HepG2 (cell line): ENCODE measurements at regions not wholly inside any gene's neighbourhood (a gene's known extent, or its start where the extent isn't known, plus 50 kb on each side); places are given as distances from the start of the nearest gene placed in this dataset.

Experiments used
- ATAC-seq: fragments of 200-7000 bp; cut with Tn5 transposase; 3 replicates; pipeline ENCODE4 v1.9.1; 2020; ENCODE audit warnings: mild to moderate bottlenecking, moderate library complexity
- BruUV-seq: library from RNA; stranded (reverse); fragments of 400-500 nt; replicated peaks from 2 replicates; lab custom pipeline; 2021; lab: Mats Ljungman, UMichigan
- CTCF ChIA-PET: fragments of 300-600 bp; formaldehyde crosslinking; extraction: SDS; loops from one replicate; lab custom pipeline; 2021; ENCODE audit warnings: low total read pairs, inconsistent platforms, low intra/inter-chr PET ratio; lab: Yijun Ruan, JAX
- POLR2A ChIA-PET: fragments of 350-600 bp; sonication (Branson Sonifier 250); formaldehyde crosslinking; loops from one replicate; lab custom pipeline; 2020; ENCODE audit warnings: antibody characterized with exemption, inconsistent platforms; lab: Yijun Ruan, JAX
- DNase-seq: peaks from one replicate; pipeline ENCODE4 v3.0.0-alpha.2; 2015; ENCODE audit warnings: low spot score
- FAIRE-seq: peaks from 3 replicates; lab custom pipeline; 2011; peaks lifted over from hg19 to GRCh38; lab: Jason Lieb, UNC
- H2AFZ ChIP-seq: one replicate; pipeline ENCODE4 v1.6.1; 2011; ENCODE audit warnings: low read length, inconsistent platforms
- H3K27ac ChIP-seq: fragments of 300-600 bp; 3 replicates; pipeline ENCODE4 v1.8.0; 2011; ENCODE audit warnings: mixed run types, mild to moderate bottlenecking, mixed read lengths, low read length, inconsistent platforms; ENCODE audit not compliant: insufficient read depth; ENCODE audit errors: extremely low read length
- H3K27me3 ChIP-seq, 2 experiments: fragments of 200-600 bp in 1 of 2; 2 replicates in 1 of 2; 3 replicates in 1 of 2; pipeline versions ENCODE4 v1.6.0 to v1.8.0; 2011; ENCODE audit warnings: low read length in 2 of 2, mild to moderate bottlenecking in 2 of 2, moderate library complexity in 2 of 2, inconsistent platforms in 1 of 2; ENCODE audit not compliant: insufficient read depth in 2 of 2, control insufficient read depth in 1 of 2
- H3K36me3 ChIP-seq, 2 experiments: fragments of 200-600 bp in 1 of 2; replicated peaks in 1 of 2; 2 replicates in 1 of 2; 3 replicates in 1 of 2; pipeline versions ENCODE4 v1.5.1 to v1.8.0; 2011; ENCODE audit warnings: low read length in 2 of 2, inconsistent platforms in 1 of 2; ENCODE audit not compliant: insufficient read depth in 2 of 2, control insufficient read depth in 1 of 2
- H3K4me1 ChIP-seq: 2 replicates; pipeline ENCODE4 v1.5.1; 2012; ENCODE audit warnings: low read length, inconsistent platforms; ENCODE audit not compliant: insufficient read depth
- H3K4me2 ChIP-seq: 2 replicates; pipeline ENCODE4 v1.6.0; 2011; ENCODE audit warnings: low read depth, low read length, inconsistent platforms
- H3K4me3 ChIP-seq, 3 experiments: fragments of 200-600 bp in 1 of 3; sonication (generic), shearing (Covaris generic) in 1 of 3; replicated peaks in 1 of 3; 2 replicates each; pipeline ENCODE4 v1.5.1; 2011 to 2016; ENCODE audit warnings: low read length in 3 of 3, inconsistent platforms in 2 of 3, low read depth in 2 of 3, mild to moderate bottlenecking in 2 of 3, control low read depth in 1 of 3, mixed read lengths in 1 of 3; ENCODE audit not compliant: insufficient read depth in 1 of 3
- H3K79me2 ChIP-seq: one replicate; pipeline ENCODE4 v1.6.1; 2011; ENCODE audit warnings: low read length, inconsistent platforms; ENCODE audit not compliant: insufficient read depth
- H3K9ac ChIP-seq: 2 replicates; pipeline ENCODE4 v1.6.0; 2011; ENCODE audit warnings: mild to moderate bottlenecking, low read depth, low read length, inconsistent platforms; ENCODE audit not compliant: insufficient read depth
- H3K9me3 ChIP-seq: 2 replicates; pipeline ENCODE4 v1.5.1; 2012; ENCODE audit warnings: mild to moderate bottlenecking, low read length
- H4K20me1 ChIP-seq: 2 replicates; pipeline ENCODE4 v1.6.0; 2011; ENCODE audit warnings: inconsistent platforms, mild to moderate bottlenecking, low read length, moderate library complexity; ENCODE audit not compliant: insufficient read depth
- ATAD3A ChIP-seq: sonication (generic); formaldehyde crosslinking; IDR thresholded peaks from 2 replicates; pipeline ENCODE4 v1.4.0; 2020; ENCODE audit warnings: missing genetic modification reagents
- CEBPG ChIP-seq: IDR thresholded peaks from 2 replicates; pipeline ENCODE4 v1.6.1; 2016
- HNF4G ChIP-seq, 2 experiments: sonication (generic) in 1 of 2; formaldehyde crosslinking in 1 of 2; IDR thresholded peaks; 2 replicates each; pipeline versions ENCODE4 v1.4.0 to v1.6.1; 2011 to 2020; ENCODE audit warnings: borderline replicate concordance in 2 of 2, low read depth in 2 of 2, mild to moderate bottlenecking in 2 of 2, low read length in 1 of 2, missing genetic modification reagents in 1 of 2, moderate library complexity in 1 of 2
- MTF2 ChIP-seq: sonication (generic); formaldehyde crosslinking; IDR thresholded peaks from 2 replicates; pipeline ENCODE4 v1.5.0; 2020; ENCODE audit warnings: missing genetic modification reagents, borderline replicate concordance
- NFE2 ChIP-seq: sonication (generic); formaldehyde crosslinking; IDR thresholded peaks from 2 replicates; pipeline ENCODE4 v1.4.0; 2020; ENCODE audit warnings: missing genetic modification reagents
- NFE2L2 ChIP-seq: fragments of 150-350 bp; IDR thresholded peaks from 2 replicates; pipeline ENCODE4 v1.6.1; 2014; ENCODE audit warnings: low read length
- NR2F1 ChIP-seq, 2 experiments: fragments of 450-650 bp in 1 of 2; formaldehyde crosslinking in 1 of 2; IDR thresholded peaks; 2 replicates each; pipeline versions ENCODE4 v1.5.0 to v1.6.1; 2016 to 2020; ENCODE audit warnings: mild to moderate bottlenecking in 1 of 2, missing compliant biosample characterization in 1 of 2, missing genetic modification reagents in 1 of 2, moderate library complexity in 1 of 2
- PRPF4 ChIP-seq: fragments of 200-400 bp; formaldehyde crosslinking; IDR thresholded peaks from 2 replicates; pipeline ENCODE4 v1.6.1; 2016; ENCODE audit warnings: low read length, low read depth; ENCODE audit not compliant: poor library complexity, severe bottlenecking
- RFXAP ChIP-seq: sonication (generic); formaldehyde crosslinking; IDR thresholded peaks from 2 replicates; pipeline ENCODE4 v1.4.0; 2020; ENCODE audit warnings: missing genetic modification reagents, borderline replicate concordance
- SMAD9 ChIP-seq: sonication (generic); formaldehyde crosslinking; IDR thresholded peaks from 2 replicates; pipeline ENCODE4 v1.5.1; 2020; ENCODE audit warnings: mild to moderate bottlenecking, missing genetic modification reagents
- SSRP1 ChIP-seq: IDR thresholded peaks from 2 replicates; pipeline ENCODE4 v1.6.1; 2016; ENCODE audit warnings: control low read depth
- WIZ ChIP-seq: sonication (generic); formaldehyde crosslinking; IDR thresholded peaks from 2 replicates; pipeline ENCODE4 v1.5.1; 2020; ENCODE audit warnings: mild to moderate bottlenecking, missing genetic modification reagents
- ZFAT ChIP-seq: sonication (generic); formaldehyde crosslinking; conservative IDR thresholded peaks from 2 replicates; pipeline ENCODE4 v1.8.1; 2023; ENCODE audit warnings: missing genetic modification reagents, inconsistent platforms
- ZFY ChIP-seq: sonication (generic); formaldehyde crosslinking; IDR thresholded peaks from 2 replicates; pipeline ENCODE4 v1.4.0; 2020; ENCODE audit warnings: missing genetic modification reagents
- ZNF253 ChIP-seq: sonication (generic); formaldehyde crosslinking; IDR thresholded peaks from 2 replicates; pipeline ENCODE4 v1.8.0; 2022; ENCODE audit warnings: mild to moderate bottlenecking, missing genetic modification reagents, borderline replicate concordance
- whole genome bisulfite sequencing: methylation state at CpG from one replicate; pipeline ENCODE4 v1.1.6; 2017; ENCODE audit warnings: low lambda C conversion rate; 5-methylcytosine and 5-hydroxymethylcytosine counted together
- in situ Hi-C: cut with HindIII; loops from 2 replicates; pipeline ENCODE4 v1.10.0; 2017; ENCODE audit warnings: low pct_unique_long_range_greater_than_20kb; ENCODE audit not compliant: extremely low pct_ligation_motif_present
- intact Hi-C: fragments of 100-400 bp; cut with micrococcal nuclease; formaldehyde crosslinking; loops from one replicate; pipeline ENCODE4 v1.10.0; 2022; ENCODE audit not compliant: unreplicated experiment
- TF ChIP-seq, protein P1 (sequence below): sonication (generic); formaldehyde crosslinking; IDR thresholded peaks from 2 replicates; pipeline ENCODE4 v1.8.1; 2022; ENCODE audit warnings: low read depth, mild to moderate bottlenecking, missing genetic modification reagents
- TF ChIP-seq, protein P2 (sequence below): sonication (generic); formaldehyde crosslinking; IDR thresholded peaks from 2 replicates; pipeline ENCODE4 v1.8.0; 2022; ENCODE audit warnings: low read depth, missing genetic modification reagents
- TF ChIP-seq, protein P3 (sequence below): sonication (generic); formaldehyde crosslinking; IDR thresholded peaks from 2 replicates; pipeline ENCODE4 v1.5.0; 2020; ENCODE audit warnings: missing genetic modification reagents

DNA sequence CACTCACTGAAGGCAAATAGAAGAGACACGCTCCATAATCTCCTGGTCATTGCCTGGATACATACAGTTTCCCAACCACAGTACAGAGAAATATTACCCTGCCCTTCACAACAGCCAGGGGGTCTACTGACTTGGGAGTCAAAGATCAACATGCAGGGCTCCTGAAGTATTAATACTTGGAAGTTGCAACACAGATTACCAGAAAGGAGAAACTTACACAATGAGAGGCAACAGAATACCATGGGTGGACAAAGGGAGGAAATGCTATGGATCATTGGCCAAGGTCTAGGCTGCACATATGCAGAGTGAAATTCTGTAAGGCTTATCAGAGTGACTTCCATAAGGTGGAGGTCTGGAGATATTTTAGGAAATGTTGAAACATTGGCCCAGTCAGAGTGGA lies 267.9 kb upstream of the FAT3 start:
- H3K36me3 ChIP-seq = no peaks in the 10 kb centered on the region
- H3K9me3 ChIP-seq = peaks cover 55% of the 10 kb centered on the region
- 0% methylated on average over 1 of the region's 1 CpG for WGBS
- no peak overlapping the region for H3K27ac ChIP-seq
- FAIRE-seq (no peak), ATAC-seq (no peak), DNase-seq (no peak)
- ChIA-PET POLR2A (no interaction called here), CTCF (no interaction called here)
- H3K4me2 ChIP-seq = no peak overlapping the region
- intact Hi-C loops = no loop called here
- H3K4me1 ChIP-seq = no peaks in the 10 kb centered on the region
- no TSS peak for BruUV-seq
- H3K27me3 ChIP-seq = no peaks in the 10 kb centered on the region
- TF ChIP-seq NFE2L2 (no peak), ZFY (no peak), RFXAP (CRISPR knock-in tag) (no peak), WIZ (CRISPR knock-in tag) (no peak), ATAD3A (no peak), NFE2 (CRISPR knock-in tag) (no peak), NR2F1 (CRISPR knock-in tag; IDR thresholded peaks at IDR 0.05) (no peak), SSRP1 (CRISPR knock-in tag) (no peak), PRPF4 (no peak), MTF2 (CRISPR knock-in tag) (no peak), HNF4G (IDR thresholded peaks at IDR 0.05; ENCODE audit: borderline replicate concordance, low read depth, low read length) (no peak), HNF4G (CRISPR knock-in tag; IDR thresholded peaks at IDR 0.05; ENCODE audit: borderline replicate concordance, low read depth) (no peak), ZFAT (CRISPR knock-in tag) (no peak), CEBPG (no peak), ZNF253 (CRISPR knock-in tag) (no peak), SMAD9 (CRISPR knock-in tag) (no peak)
- TF ChIP-seq, protein P1, sequence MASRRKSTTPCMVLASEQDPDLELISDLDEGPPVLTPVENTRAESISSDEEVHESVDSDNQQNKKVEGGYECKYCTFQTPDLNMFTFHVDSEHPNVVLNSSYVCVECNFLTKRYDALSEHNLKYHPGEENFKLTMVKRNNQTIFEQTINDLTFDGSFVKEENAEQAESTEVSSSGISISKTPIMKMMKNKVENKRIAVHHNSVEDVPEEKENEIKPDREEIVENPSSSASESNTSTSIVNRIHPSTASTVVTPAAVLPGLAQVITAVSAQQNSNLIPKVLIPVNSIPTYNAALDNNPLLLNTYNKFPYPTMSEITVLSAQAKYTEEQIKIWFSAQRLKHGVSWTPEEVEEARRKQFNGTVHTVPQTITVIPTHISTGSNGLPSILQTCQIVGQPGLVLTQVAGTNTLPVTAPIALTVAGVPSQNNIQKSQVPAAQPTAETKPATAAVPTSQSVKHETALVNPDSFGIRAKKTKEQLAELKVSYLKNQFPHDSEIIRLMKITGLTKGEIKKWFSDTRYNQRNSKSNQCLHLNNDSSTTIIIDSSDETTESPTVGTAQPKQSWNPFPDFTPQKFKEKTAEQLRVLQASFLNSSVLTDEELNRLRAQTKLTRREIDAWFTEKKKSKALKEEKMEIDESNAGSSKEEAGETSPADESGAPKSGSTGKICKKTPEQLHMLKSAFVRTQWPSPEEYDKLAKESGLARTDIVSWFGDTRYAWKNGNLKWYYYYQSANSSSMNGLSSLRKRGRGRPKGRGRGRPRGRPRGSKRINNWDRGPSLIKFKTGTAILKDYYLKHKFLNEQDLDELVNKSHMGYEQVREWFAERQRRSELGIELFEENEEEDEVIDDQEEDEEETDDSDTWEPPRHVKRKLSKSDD (CRISPR knock-in tag) = no peak
- TF ChIP-seq, protein P2, sequence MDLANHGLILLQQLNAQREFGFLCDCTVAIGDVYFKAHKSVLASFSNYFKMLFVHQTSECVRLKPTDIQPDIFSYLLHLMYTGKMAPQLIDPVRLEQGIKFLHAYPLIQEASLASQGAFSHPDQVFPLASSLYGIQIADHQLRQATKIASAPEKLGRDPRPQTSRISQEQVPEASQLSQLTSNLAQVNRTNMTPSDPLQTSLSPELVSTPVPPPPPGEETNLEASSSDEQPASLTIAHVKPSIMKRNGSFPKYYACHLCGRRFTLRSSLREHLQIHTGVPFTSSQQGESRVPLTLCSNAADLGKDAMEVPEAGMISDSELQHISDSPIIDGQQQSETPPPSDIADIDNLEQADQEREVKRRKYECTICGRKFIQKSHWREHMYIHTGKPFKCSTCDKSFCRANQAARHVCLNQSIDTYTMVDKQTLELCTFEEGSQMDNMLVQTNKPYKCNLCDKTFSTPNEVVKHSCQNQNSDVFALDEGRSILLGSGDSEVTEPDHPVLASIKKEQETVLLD (CRISPR knock-in tag) = no peak
- TF ChIP-seq, protein P3, sequence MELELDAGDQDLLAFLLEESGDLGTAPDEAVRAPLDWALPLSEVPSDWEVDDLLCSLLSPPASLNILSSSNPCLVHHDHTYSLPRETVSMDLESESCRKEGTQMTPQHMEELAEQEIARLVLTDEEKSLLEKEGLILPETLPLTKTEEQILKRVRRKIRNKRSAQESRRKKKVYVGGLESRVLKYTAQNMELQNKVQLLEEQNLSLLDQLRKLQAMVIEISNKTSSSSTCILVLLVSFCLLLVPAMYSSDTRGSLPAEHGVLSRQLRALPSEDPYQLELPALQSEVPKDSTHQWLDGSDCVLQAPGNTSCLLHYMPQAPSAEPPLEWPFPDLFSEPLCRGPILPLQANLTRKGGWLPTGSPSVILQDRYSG (CRISPR knock-in tag) = no peak
- TF ChIP-seq, all 625 proteins: peak for 0
- no peak overlapping the region for H3K4me3 ChIP-seq
- H3K9ac ChIP-seq = no peak overlapping the region
- H4K20me1 ChIP-seq = no peaks in the 10 kb centered on the region
- in situ Hi-C loops = no loop called here
- no peak overlapping the region for H2AFZ ChIP-seq
- H3K79me2 ChIP-seq = no peaks in the 10 kb centered on the region
